LNCAP (cell line): ENCODE measurements at regions not wholly inside any gene's neighbourhood (a gene's known extent, or its start where the extent isn't known, plus 50 kb on each side); places are given as distances from the start of the nearest gene placed in this dataset.

Experiments used
- TF ChIP-seq, protein P1 (sequence below): fragments of 450-650 bp; IDR thresholded peaks from 2 replicates; pipeline ENCODE4 v1.5.1; 2017; ENCODE audit warnings: mild to moderate bottlenecking

DNA sequence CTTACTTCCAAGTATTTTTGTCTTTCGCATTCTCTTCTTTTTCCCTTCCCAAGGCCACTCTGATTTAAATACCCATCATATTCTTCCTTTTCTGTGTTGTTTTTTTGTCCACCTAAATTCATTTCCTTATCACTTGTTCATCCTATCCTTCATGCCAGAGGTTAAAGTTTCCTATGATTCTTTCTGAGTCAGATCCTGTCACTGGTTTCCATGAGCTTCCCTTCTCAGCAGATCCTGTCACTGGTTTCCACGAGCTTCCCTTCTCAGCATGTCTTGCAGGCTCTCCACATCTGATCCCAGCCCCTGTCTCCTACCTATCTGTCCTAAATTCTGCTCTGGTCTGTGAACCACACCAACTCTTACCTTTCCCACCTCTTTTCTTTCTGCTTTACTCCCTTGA, 311.8 kb upstream of the RGS6 start:
- TF ChIP-seq, protein P1, sequence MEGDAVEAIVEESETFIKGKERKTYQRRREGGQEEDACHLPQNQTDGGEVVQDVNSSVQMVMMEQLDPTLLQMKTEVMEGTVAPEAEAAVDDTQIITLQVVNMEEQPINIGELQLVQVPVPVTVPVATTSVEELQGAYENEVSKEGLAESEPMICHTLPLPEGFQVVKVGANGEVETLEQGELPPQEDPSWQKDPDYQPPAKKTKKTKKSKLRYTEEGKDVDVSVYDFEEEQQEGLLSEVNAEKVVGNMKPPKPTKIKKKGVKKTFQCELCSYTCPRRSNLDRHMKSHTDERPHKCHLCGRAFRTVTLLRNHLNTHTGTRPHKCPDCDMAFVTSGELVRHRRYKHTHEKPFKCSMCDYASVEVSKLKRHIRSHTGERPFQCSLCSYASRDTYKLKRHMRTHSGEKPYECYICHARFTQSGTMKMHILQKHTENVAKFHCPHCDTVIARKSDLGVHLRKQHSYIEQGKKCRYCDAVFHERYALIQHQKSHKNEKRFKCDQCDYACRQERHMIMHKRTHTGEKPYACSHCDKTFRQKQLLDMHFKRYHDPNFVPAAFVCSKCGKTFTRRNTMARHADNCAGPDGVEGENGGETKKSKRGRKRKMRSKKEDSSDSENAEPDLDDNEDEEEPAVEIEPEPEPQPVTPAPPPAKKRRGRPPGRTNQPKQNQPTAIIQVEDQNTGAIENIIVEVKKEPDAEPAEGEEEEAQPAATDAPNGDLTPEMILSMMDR: no peak

DNA sequence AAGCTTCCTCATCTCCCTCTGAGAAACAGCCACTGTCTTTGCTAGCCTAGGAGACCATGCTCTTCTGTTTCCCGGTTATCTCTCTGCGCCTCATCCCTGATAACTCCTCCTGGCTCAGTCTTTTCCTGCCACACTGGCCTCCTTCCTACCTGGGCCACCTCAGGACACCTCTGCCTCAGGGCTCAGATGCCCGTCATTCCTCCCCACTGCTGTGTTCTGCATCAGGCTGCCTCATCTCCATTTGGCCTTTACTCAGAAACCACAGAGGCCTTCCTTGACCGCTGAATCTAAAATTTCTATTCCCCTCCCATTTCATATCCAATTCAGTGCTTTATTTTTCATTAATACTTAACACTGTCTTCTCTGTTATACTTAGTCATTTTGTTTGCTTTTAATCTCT, 311.0 kb upstream of the RGS6 start:
- TF ChIP-seq, protein P1: no peak

DNA sequence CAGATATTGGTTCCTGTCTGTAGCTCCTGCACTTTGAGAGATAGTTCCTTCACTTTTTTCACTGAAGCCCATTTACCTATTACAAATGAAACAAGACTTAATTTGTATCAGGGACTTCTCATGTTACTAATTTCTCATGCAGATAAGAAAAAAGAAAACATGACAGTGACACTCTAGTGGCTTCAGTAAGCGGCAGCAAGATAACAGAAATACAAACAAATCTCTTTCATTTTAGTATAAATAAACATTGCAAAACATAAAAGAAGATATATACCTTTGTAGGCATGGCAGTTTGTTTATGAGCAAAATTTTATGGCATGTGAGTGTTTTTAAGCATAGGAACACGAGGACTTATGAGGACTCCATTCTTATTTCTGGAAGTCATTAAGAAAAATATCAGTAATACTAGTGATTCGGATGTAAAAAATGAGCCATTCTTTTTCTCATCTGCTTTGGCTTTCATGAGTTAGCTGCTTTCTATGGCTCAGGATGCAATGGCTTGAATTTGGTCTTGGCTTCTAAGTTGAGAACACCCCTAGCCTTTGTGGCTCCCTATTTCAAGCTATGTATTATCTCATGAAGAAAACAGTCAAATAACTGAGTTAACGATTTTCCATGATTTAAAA, 310.1 kb upstream of the RGS6 start:
- TF ChIP-seq, protein P1: no peak

DNA sequence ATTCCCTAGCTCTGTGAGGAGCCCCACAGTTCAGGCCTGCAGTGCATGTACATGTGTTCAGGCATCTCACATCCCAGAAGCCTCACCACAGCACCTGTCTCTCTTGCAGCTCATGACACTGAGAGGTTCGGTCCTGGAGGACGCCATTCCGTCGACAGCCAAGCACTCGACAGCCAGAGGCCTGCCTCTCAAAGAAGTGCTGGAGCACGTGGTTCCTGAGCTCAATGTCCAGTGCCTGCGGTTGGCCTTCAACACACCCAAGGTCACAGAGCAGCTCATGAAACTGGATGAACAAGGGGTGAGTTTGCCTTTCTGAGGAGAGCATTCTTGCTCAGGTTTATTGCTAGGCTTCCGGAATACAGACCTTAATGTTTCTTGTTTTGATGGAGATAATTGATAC, 308.3 kb upstream of the RGS6 start:
- TF ChIP-seq, protein P1: no peak

DNA sequence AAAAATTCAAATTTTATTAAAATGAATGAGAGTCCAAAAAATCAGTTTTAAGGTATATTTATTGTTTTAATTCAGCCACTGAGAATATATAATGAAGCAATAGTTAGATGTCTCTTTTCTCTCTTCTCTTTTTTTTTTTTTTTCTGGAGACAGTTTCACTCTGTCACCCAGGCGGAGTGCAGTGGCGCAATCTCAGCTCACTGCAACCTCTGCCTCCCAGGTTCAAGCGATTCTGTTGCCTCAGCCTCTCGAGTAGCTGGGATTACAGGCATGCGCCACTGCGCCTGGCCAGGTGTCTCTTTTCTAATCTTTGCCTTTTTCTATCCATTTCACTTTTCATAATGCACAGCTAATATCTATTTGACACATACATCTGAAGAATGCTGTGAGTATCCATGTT, 307.1 kb upstream of the RGS6 start:
- TF ChIP-seq, protein P1: no peak

DNA sequence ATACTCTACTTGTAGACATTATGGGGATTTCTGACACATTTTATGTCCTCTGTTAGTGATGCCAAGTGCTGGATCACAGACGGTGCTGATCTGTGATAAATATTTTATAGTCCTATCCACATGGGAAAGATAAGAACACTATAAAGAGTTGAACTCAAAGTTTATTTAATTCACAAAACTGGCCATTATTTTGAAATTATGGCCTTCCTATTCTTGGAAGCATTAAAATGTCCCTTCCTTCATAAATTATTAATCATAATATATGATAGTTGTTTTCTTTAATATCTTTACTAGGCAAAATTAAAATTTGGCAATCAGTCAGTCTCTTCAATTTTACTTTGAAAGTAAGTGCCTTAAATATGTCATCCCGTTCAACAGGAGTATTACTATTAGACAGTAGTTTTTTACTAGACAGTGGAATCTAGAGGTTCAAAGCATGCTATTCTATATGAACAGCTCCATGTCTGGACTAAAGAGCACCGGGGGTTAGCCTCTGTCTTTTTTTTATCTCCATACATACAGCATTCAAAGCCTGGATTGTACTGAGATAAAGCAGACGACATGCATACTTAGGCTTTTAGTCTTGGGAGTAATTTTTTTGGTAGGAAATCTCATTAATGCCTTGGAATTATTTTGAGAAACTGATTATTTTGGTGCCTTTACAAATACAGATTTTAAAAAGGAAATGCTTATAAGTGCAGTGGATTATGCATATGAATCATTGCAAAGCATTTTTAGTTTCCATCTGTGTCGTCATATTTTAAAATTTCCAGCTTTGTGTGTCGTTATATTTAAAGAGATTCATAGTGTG, 306.1 kb upstream of the RGS6 start:
- TF ChIP-seq, protein P1: no peak

DNA sequence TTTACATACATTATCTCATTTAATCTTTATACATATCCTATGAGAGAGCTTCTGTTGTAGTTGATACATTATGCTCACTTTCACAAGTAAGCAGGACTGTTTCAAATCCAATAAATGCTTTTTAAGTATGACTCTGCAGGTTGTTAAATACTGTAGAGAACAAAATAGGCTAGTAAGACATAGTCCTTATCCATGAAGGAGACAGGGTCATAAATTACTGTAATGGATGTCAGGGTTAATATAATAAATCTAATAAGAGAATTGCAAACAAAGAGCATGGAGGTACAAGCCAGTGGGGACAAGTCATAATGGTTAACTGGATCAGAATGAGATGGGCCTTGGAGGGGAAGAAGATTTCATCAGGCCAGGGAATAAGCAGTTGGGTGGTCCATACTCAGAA, 303.8 kb upstream of the RGS6 start:
- TF ChIP-seq, protein P1: no peak
